Ovary (tissue), 7 donors: ENCODE measurements at regions not wholly inside any gene's neighbourhood (a gene's known extent, or its start where the extent isn't known, plus 50 kb on each side); places are given as distances from the start of the nearest gene placed in this dataset.

Experiments used
- DNase-seq, 5 donors: peaks; one replicate each; pipeline ENCODE4 v3.0.0-alpha.2; 2019 to 2020
- H3K27ac ChIP-seq, 2 donors: fragments of 200-600 bp; one replicate each; pipeline versions ENCODE4 v1.5.1 to v1.8.0; 2019 to 2022
- H3K27me3 ChIP-seq: fragments of 200-600 bp; one replicate; pipeline ENCODE4 v1.8.0; 2022
- H3K36me3 ChIP-seq: fragments of 200-600 bp; sonication (generic); one replicate; pipeline ENCODE4 v1.5.1; 2019
- H3K4me1 ChIP-seq: one replicate; pipeline ENCODE4 v1.8.1; 2013; ENCODE audit warnings: mild to moderate bottlenecking, moderate library complexity; ENCODE audit not compliant: insufficient read depth
- H3K4me3 ChIP-seq: fragments of 200-600 bp; sonication (generic); one replicate; pipeline ENCODE4 v1.5.1; 2017
- H3K9me3 ChIP-seq, 2 donors: fragments of 200-600 bp in 1 of 2; sonication (generic) in 1 of 2; one replicate each; pipeline versions ENCODE4 v1.5.1 to v1.8.1; 2013 to 2019; ENCODE audit warnings: mild to moderate bottlenecking in 1 of 2, moderate library complexity in 1 of 2
- EP300 ChIP-seq: sonication (generic); formaldehyde crosslinking; IDR thresholded peaks from one replicate; pipeline ENCODE4 v1.6.1; 2017; ENCODE audit warnings: antibody characterized with exemption
- POLR2A ChIP-seq: fragments of 450-650 bp; IDR thresholded peaks from one replicate; pipeline ENCODE4 v1.6.1; 2017; ENCODE audit warnings: antibody characterized with exemption, mild to moderate bottlenecking, moderate library complexity
- WGBS, 3 donors: extraction: QIAGEN DNeasy Blood & Tissue Kit in 1 of 3; methylation state at CpG; one replicate each; pipeline versions ENCODE4 v1.1.5 to v1.1.7; 2013 to 2017; 5-methylcytosine and 5-hydroxymethylcytosine counted together
- intact Hi-C, 4 donors: fragments of 100-400 bp; cut with DNase I; formaldehyde crosslinking; loops; one replicate each; pipeline versions ENCODE4 v1.11.0 to v1.15.1; 2022 to 2023
- TF ChIP-seq, protein P1 (sequence below), 3 donors: fragments of 450-650 bp in 2 of 3; fragments of 200-600 bp in 1 of 3; IDR thresholded peaks; one replicate each; pipeline versions ENCODE4 v1.5.1 to v1.8.0; 2016 to 2022; ENCODE audit warnings: antibody characterized with exemption in 3 of 3, mild to moderate bottlenecking in 1 of 3
- donor health status: DM: no; HTN: no; CAD: no; lungs with moderate emphysema.
- donor health status: DM: no; HTN: no; CAD: no.
- donor health status: Bipolar disorder and iron deficiency.
- donor health status: DM: no; HTN: no; CAD: no.
- donor health status: DM: yes; HTN: yes; CAD: no.

DNA sequence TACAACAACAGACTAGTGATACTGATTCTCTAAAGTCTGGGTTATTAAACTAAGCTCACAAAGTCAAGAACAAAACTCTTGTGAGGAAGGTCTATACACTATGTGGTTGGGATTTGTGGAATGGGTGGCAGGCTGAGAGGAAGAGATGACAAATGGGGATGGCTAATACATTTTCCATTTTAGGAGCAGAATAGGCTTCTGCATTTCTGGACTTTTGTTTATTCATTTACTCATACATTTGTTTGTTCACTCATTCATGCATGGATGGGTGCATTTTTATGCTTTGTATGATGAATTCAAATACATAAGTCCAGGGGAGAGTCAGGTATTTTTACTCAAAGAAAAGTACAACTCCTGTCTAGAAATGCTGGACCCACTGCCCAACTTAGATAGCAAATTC, 637.4 kb upstream of the CDH2 start:
- intact Hi-C loops, result no loop called here
- no peaks in the 10 kb centered on the region for H3K4me1 ChIP-seq
- H3K9me3 ChIP-seq, result no peaks in the 10 kb centered on the region
- H3K36me3 ChIP-seq, result no peaks in the 10 kb centered on the region
- H3K27ac ChIP-seq, result no peak overlapping the region
- no peak overlapping the region for H3K4me3 ChIP-seq
- no peak for DNase-seq
- TF ChIP-seq, protein P1, sequence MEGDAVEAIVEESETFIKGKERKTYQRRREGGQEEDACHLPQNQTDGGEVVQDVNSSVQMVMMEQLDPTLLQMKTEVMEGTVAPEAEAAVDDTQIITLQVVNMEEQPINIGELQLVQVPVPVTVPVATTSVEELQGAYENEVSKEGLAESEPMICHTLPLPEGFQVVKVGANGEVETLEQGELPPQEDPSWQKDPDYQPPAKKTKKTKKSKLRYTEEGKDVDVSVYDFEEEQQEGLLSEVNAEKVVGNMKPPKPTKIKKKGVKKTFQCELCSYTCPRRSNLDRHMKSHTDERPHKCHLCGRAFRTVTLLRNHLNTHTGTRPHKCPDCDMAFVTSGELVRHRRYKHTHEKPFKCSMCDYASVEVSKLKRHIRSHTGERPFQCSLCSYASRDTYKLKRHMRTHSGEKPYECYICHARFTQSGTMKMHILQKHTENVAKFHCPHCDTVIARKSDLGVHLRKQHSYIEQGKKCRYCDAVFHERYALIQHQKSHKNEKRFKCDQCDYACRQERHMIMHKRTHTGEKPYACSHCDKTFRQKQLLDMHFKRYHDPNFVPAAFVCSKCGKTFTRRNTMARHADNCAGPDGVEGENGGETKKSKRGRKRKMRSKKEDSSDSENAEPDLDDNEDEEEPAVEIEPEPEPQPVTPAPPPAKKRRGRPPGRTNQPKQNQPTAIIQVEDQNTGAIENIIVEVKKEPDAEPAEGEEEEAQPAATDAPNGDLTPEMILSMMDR (IDR thresholded peaks at IDR 0.05), result no peak
- TF ChIP-seq EP300, result no peak
- no peak for TF ChIP-seq POLR2A
- peaks cover 2% of the 10 kb centered on the region for H3K27me3 ChIP-seq

DNA sequence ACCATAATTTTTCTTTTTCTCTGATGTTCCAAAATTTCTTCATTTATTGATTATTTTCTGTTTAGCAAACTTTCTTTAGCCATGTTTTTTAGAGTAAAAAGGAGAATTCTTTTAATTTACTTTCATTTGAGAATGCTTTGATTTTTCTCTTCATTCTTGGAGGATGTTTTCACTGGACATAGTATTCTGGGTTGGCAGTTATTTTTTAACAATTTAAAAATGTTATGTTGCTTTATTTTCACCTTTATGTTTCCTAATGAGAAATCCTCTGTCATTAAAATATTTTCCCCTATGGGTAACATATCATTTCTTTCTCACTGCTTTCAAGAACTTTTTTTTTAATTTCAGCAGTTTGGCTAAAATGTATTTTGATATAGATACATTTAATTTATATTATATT, 631.4 kb upstream of the CDH2 start:
- H3K9me3 ChIP-seq, result no peaks in the 10 kb centered on the region
- intact Hi-C loops, result no loop called here
- no peak overlapping the region for H3K4me3 ChIP-seq
- no peaks in the 10 kb centered on the region for H3K4me1 ChIP-seq
- H3K27ac ChIP-seq, result no peak overlapping the region
- no peak for DNase-seq
- TF ChIP-seq, protein P1 (IDR thresholded peaks at IDR 0.05), result no peak
- no peak for TF ChIP-seq EP300
- TF ChIP-seq POLR2A, result no peak
- no peaks in the 10 kb centered on the region for H3K27me3 ChIP-seq
- no peaks in the 10 kb centered on the region for H3K36me3 ChIP-seq

DNA sequence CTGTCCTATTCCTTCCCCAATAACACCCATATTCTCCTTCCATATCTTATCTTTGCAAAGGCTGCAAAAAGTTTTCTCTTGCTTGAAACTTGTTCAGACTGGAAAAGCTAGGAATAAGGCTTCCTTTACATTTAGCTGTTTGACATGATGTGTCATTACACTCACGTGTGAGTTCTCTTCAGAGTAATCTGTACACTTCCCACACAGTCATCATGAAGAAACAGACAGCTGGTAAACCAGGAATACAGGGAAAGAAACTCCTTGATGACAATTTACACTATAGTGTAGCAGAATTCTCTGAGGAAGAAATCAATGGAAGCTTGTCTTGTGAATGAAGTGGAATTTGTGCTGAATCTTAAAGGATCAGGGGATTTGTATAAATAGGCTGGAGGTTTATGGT, 628.6 kb upstream of the CDH2 start:
- no peak for DNase-seq
- Histone ChIP-seq H3K36me3 (no peaks in the 10 kb centered on the region), H3K9me3 (no peaks in the 10 kb centered on the region), H3K27me3 (no peaks in the 10 kb centered on the region), H3K27ac (no peak overlapping the region), H3K4me1 (no peaks in the 10 kb centered on the region), H3K4me3 (no peak overlapping the region)
- intact Hi-C loops, result no loop called here
- TF ChIP-seq POLR2A, result no peak
- TF ChIP-seq, protein P1 (IDR thresholded peaks at IDR 0.05), result no peak
- TF ChIP-seq EP300, result no peak
- 46 to 67% (median 51%) methylated on average over 1 of the region's 1 CpG for WGBS, 3 donors

DNA sequence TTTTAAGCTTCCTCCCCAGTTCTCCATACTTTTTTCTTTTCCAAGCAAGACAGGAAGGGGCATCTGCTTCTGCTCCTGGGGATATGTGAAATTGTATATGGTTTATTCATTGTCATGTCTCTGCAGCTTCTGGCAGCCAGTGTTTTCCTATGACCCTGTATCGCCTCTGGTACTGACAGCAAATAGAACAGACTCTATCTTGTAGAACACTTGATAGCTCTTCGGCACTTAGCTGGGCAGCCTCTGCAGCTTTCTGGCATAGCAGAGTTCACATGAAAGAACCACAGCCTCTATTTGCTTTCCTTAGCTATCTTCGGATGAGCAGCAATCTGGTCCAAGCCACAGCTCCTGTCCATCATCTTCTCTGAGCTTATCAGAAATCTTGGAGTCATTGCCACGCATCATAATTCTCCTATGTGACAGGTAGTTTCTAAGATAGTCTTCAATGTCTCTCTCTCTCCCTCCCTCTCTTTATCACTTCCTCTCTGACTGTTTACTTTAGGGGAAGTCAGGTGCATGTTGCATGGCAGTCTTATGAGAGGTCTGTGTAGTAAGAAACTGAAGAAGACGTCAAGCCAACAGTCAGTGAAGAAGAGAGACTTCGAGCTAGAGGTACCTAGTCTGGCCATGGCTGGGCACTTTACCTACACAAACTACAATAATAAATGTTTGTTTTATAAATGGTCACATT, 627.7 kb upstream of the CDH2 start:
- Histone ChIP-seq H3K4me1 (no peaks in the 10 kb centered on the region), H3K27ac (no peak overlapping the region), H3K4me3 (no peak overlapping the region), H3K9me3 (no peaks in the 10 kb centered on the region), H3K36me3 (no peaks in the 10 kb centered on the region), H3K27me3 (no peaks in the 10 kb centered on the region)
- DNase-seq, result no peak
- intact Hi-C loops, result no loop called here
- TF ChIP-seq, protein P1 (IDR thresholded peaks at IDR 0.05), result no peak
- TF ChIP-seq EP300 (no peak), POLR2A (no peak)
- 79 to 85% (median 79%) methylated on average over 6 of the region's 6 CpGs for WGBS, 3 donors
